Prostate gland (tissue), 2 donors: ENCODE measurements at regions not wholly inside any gene's neighbourhood (a gene's known extent, or its start where the extent isn't known, plus 50 kb on each side); places are given as distances from the start of the nearest gene placed in this dataset.

Source experiments
- DNase-seq: peaks from one replicate; pipeline ENCODE4 v3.0.0-alpha.2; 2019; ENCODE audit warnings: low spot score
- H3K27ac ChIP-seq, 2 donors: fragments of 200-600 bp; sonication (generic); 2 replicates each; pipeline ENCODE4 v1.5.1; 2017 to 2019
- H3K27me3 ChIP-seq: fragments of 200-600 bp; sonication (generic); replicated peaks from 2 replicates; pipeline ENCODE4 v1.5.1; 2019; ENCODE audit not compliant: insufficient read depth
- H3K36me3 ChIP-seq, 2 donors: fragments of 200-600 bp; sonication (generic); 1 replicate in 1 of 2; 2 replicates in 1 of 2; pipeline versions ENCODE4 v1.5.1 to v1.8.1; 2017 to 2019
- H3K4me1 ChIP-seq: fragments of 200-600 bp; sonication (generic); replicated peaks from 2 replicates; pipeline ENCODE4 v1.5.1; 2019
- H3K4me3 ChIP-seq, 2 donors: fragments of 200-600 bp; sonication (generic); 2 replicates each; pipeline ENCODE4 v1.5.1; 2017 to 2019
- H3K9me3 ChIP-seq: fragments of 200-600 bp; sonication (generic); 2 replicates; pipeline ENCODE4 v1.5.1; 2017
- CTCF ChIP-seq, 4 experiments: fragments of 200-600 bp in 2 of 4; fragments of 450-650 bp in 2 of 4; sonication (generic) in 2 of 4; IDR thresholded peaks; 1 replicate in 3 of 4; 2 replicates in 1 of 4; pipeline ENCODE4 v1.5.1; 2016 to 2019; ENCODE audit warnings: antibody characterized with exemption in 4 of 4, mild to moderate bottlenecking in 2 of 4, moderate library complexity in 2 of 4
- POLR2A ChIP-seq: fragments of 450-650 bp; IDR thresholded peaks from one replicate; pipeline ENCODE4 v1.6.1; 2016; ENCODE audit warnings: antibody characterized with exemption, mild to moderate bottlenecking
- POLR2AphosphoS5 ChIP-seq: sonication (generic); formaldehyde crosslinking; IDR thresholded peaks from one replicate; pipeline ENCODE4 v1.6.1; 2017; ENCODE audit warnings: antibody characterized with exemption
- WGBS: methylation state at CpG from one replicate; pipeline ENCODE4 v1.1.5; 2018; 5-methylcytosine and 5-hydroxymethylcytosine counted together
- intact Hi-C: fragments of 100-400 bp; cut with DNase I; formaldehyde crosslinking; loops from one replicate; pipeline ENCODE4 v1.14.2; 2022

- DNase-seq, result no peak
- WGBS, result 84% methylated on average over 6 of the region's 6 CpGs
- H3K9me3 ChIP-seq, result no peaks in the 10 kb centered on the region
- H3K27ac ChIP-seq, result no peak overlapping the region
- no peak overlapping the region for H3K4me3 ChIP-seq
- no peaks in the 10 kb centered on the region for H3K27me3 ChIP-seq
- intact Hi-C loops, result no loop called here
- H3K36me3 ChIP-seq, result no peaks in the 10 kb centered on the region
- TF ChIP-seq POLR2AphosphoS5 (no peak), POLR2A (no peak), CTCF (IDR thresholded peaks at IDR 0.05) (no peak)
- no peaks in the 10 kb centered on the region for H3K4me1 ChIP-seq
Observed at GRCh38 chr19:29318581-29318980, 105.6 kb upstream of the UQCRFS1 start.

GRCh38 chr19:29320086-29320485 lies 107.1 kb upstream of the UQCRFS1 start:
- no peaks in the 10 kb centered on the region for H3K9me3 ChIP-seq
- H3K36me3 ChIP-seq, result no peaks in the 10 kb centered on the region
- WGBS, result 71% methylated on average over 5 of the region's 5 CpGs
- no peak for DNase-seq
- no peaks in the 10 kb centered on the region for H3K4me1 ChIP-seq
- H3K4me3 ChIP-seq, result no peak overlapping the region
- intact Hi-C loops, result no loop called here
- no peak overlapping the region for H3K27ac ChIP-seq
- no peak for TF ChIP-seq POLR2AphosphoS5
- no peak for TF ChIP-seq CTCF (IDR thresholded peaks at IDR 0.05)
- TF ChIP-seq POLR2A, result no peak
- H3K27me3 ChIP-seq, result no peaks in the 10 kb centered on the region

GRCh38 chr19:29320618-29321017 lies 107.7 kb upstream of the UQCRFS1 start:
- H3K4me1 ChIP-seq, result no peaks in the 10 kb centered on the region
- no peaks in the 10 kb centered on the region for H3K27me3 ChIP-seq
- H3K4me3 ChIP-seq, result no peak overlapping the region
- DNase-seq, result no peak
- WGBS, result 80% methylated on average over 7 of the region's 7 CpGs
- H3K9me3 ChIP-seq, result no peaks in the 10 kb centered on the region
- H3K27ac ChIP-seq, result no peak overlapping the region
- H3K36me3 ChIP-seq, result no peaks in the 10 kb centered on the region
- intact Hi-C loops, result no loop called here
- TF ChIP-seq CTCF (IDR thresholded peaks at IDR 0.05) (no peak), POLR2AphosphoS5 (no peak), POLR2A (no peak)

GRCh38 chr19:29321116-29321515 lies 108.2 kb upstream of the UQCRFS1 start:
- no peaks in the 10 kb centered on the region for H3K9me3 ChIP-seq
- intact Hi-C loops, result no loop called here
- H3K27ac ChIP-seq, result no peak overlapping the region
- no peaks in the 10 kb centered on the region for H3K27me3 ChIP-seq
- no peaks in the 10 kb centered on the region for H3K4me1 ChIP-seq
- TF ChIP-seq POLR2AphosphoS5 (no peak), POLR2A (no peak), CTCF (IDR thresholded peaks at IDR 0.05) (no peak)
- no peaks in the 10 kb centered on the region for H3K36me3 ChIP-seq
- WGBS, result 76% methylated on average over 1 of the region's 1 CpG
- no peak for DNase-seq
- no peak overlapping the region for H3K4me3 ChIP-seq

- 73% methylated on average over 9 of the region's 9 CpGs for WGBS
- H3K36me3 ChIP-seq, result no peaks in the 10 kb centered on the region
- no peak overlapping the region for H3K27ac ChIP-seq
- H3K4me1 ChIP-seq, result no peaks in the 10 kb centered on the region
- TF ChIP-seq POLR2A (no peak), POLR2AphosphoS5 (no peak), CTCF (IDR thresholded peaks at IDR 0.05) (no peak)
- DNase-seq, result no peak
- intact Hi-C loops, result no loop called here
- H3K27me3 ChIP-seq, result no peaks in the 10 kb centered on the region
- no peaks in the 10 kb centered on the region for H3K9me3 ChIP-seq
- H3K4me3 ChIP-seq, result no peak overlapping the region
Observed at GRCh38 chr19:29323021-29323430, 110.1 kb upstream of the UQCRFS1 start.
